Mucosa of descending colon (tissue), 3 donors: ENCODE measurements at regions not wholly inside any gene's neighbourhood (a gene's known extent, or its start where the extent isn't known, plus 50 kb on each side); places are given as distances from the start of the nearest gene placed in this dataset.
"Not testable (repeated sequence)": the region's sequence is repeated elsewhere in the genome, so short reads cannot be mapped to it uniquely, and the experiment has no call there.

Experiments used
- ATAC-seq: fragments of 200-7000 bp; cut with Tn5 transposase; one replicate; pipeline ENCODE4 v1.9.1; 2020; ENCODE audit warnings: mild to moderate bottlenecking, moderate library complexity
- DNase-seq, 3 donors: peaks; one replicate each; pipeline ENCODE4 v3.0.0-alpha.2; 2020
- H3K36me3 ChIP-seq: fragments of 200-600 bp; one replicate; pipeline ENCODE4 v1.8.0; 2021; ENCODE audit warnings: low read depth, mild to moderate bottlenecking
- H3K4me1 ChIP-seq: fragments of 200-600 bp; one replicate; pipeline ENCODE4 v1.8.0; 2021; ENCODE audit warnings: low read depth, mild to moderate bottlenecking
- H3K4me3 ChIP-seq: fragments of 200-600 bp; one replicate; pipeline ENCODE4 v1.8.0; 2021; ENCODE audit warnings: mild to moderate bottlenecking
- H3K9me3 ChIP-seq: fragments of 200-600 bp; one replicate; pipeline ENCODE4 v1.8.0; 2021; ENCODE audit warnings: mild to moderate bottlenecking
- CTCF ChIP-seq: fragments of 200-600 bp; IDR thresholded peaks from one replicate; pipeline ENCODE4 v1.8.0; 2022; ENCODE audit warnings: antibody characterized with exemption, mild to moderate bottlenecking
- intact Hi-C, 2 donors: fragments of 100-400 bp; cut with DNase I in 1 of 2; cut with micrococcal nuclease in 1 of 2; formaldehyde crosslinking; loops; one replicate each; pipeline versions ENCODE4 v1.11.0 to v1.11.1; 2022; cut with DNase I, micrococcal nuclease
- donor health status: DM: no; HTN: no; CAD: no; lungs with moderate emphysema.
- donor health status: DM: no; HTN: no; CAD: no.
- donor health status: DM: no; HTN: yes; CAD: no.

DNA sequence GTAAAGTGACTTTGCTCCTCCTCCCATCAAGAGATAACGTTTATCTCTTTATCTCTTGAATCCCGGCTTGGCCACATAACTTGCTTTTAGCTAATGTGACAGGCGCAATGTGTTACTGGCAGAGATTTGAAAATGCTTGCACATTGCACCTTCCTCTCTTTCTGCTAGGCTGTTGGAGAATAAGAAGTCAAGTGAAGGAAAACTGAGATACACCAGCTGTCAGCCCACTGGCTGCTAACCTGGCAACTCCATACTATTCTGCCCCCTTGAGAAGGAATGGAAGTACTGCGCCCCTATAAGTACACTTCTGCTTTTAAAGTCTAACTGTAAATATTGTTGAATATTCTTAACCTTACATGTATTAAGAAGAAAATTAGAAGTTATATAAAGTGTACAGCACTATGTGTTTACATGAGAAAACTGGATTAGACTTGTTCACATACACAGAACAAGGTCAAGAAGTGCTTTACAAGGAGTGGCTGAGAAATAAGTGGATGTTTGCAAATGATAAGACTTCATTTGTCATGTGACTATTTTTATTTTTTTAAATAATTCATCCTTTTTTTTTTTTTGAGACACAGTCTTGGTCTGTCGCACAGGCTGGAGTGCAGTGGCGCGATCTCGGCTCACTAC is 424.5 kb upstream of the CTSO start:
- peak in 1 of 3 donors; percentile 33 for DNase-seq
- H3K9me3 ChIP-seq, result no peaks in the 10 kb centered on the region
- intact Hi-C loops, result no loop called here
- H3K4me3 ChIP-seq, result no peak overlapping the region
- H3K36me3 ChIP-seq, result no peaks in the 10 kb centered on the region
- H3K4me1 ChIP-seq, result no peaks in the 10 kb centered on the region
- TF ChIP-seq CTCF, result peak; percentile 37
- peak; percentile 72 for ATAC-seq

- no peak overlapping the region for H3K4me3 ChIP-seq
- no peaks in the 10 kb centered on the region for H3K4me1 ChIP-seq
- H3K9me3 ChIP-seq, result no peaks in the 10 kb centered on the region
- DNase-seq, result no peak
- no peak for ATAC-seq
- no peaks in the 10 kb centered on the region for H3K36me3 ChIP-seq
- intact Hi-C loops, result no loop called here
- TF ChIP-seq CTCF, result no peak
Observed at GRCh38 chr4:156377036-156377710, 423.5 kb upstream of the CTSO start.

DNA sequence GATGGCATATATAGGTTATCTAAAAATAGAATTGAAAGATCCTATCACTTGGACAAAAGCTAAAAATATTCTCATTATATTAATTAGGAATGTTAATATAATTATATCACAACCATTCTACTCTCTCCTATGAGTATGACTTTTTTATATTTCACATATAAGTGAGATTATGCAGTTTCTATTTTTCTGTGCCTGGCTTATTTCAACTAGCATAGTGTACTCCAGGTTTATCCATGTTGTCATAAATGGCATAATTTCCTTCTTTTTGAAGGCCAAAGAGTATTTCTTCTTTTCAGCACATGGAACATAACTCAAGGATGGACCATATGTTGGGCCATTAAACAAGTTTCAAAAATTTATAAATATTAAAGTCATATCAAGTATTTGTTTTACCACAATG is 421.2 kb upstream of the CTSO start:
- Histone ChIP-seq H3K4me3 (no peak overlapping the region), H3K36me3 (no peaks in the 10 kb centered on the region), H3K4me1 (no peaks in the 10 kb centered on the region), H3K9me3 (no peaks in the 10 kb centered on the region)
- ATAC-seq (no peak), DNase-seq (no peak)
- intact Hi-C loops, result no loop called here
- no peak for TF ChIP-seq CTCF

GRCh38 chr4:156374069-156374468 is 420.4 kb upstream of the CTSO start:
- ATAC-seq (no peak), DNase-seq (no peak)
- intact Hi-C loops, result no loop called here
- Histone ChIP-seq H3K4me1 (no peaks in the 10 kb centered on the region), H3K36me3 (no peaks in the 10 kb centered on the region), H3K4me3 (no peak overlapping the region), H3K9me3 (no peaks in the 10 kb centered on the region)
- TF ChIP-seq CTCF, result no peak

- H3K36me3 ChIP-seq, H3K4me3 ChIP-seq, H3K9me3 ChIP-seq, intact Hi-C loops, ATAC-seq, H3K4me1 ChIP-seq: not testable (repeated sequence)
- peak; percentile 46 to 62 (median 53) for DNase-seq
Observed at GRCh38 chr4:156367502-156367901, 413.8 kb upstream of the CTSO start.

- Histone ChIP-seq H3K36me3 (no peaks in the 10 kb centered on the region), H3K9me3 (no peaks in the 10 kb centered on the region), H3K4me1 (no peaks in the 10 kb centered on the region), H3K4me3 (no peak overlapping the region)
- no peak for TF ChIP-seq CTCF
- DNase-seq (no peak), ATAC-seq (no peak)
- intact Hi-C loops, result no loop called here
Observed at GRCh38 chr4:156362581-156362980, 408.9 kb upstream of the CTSO start.
